IMR-90 (cell line): ENCODE measurements at regions not wholly inside any gene's neighbourhood (a gene's known extent, or its start where the extent isn't known, plus 50 kb on each side); places are given as distances from the start of the nearest gene placed in this dataset.

Experiments
- ATAC-seq: fragments of 200-7000 bp; cut with Tn5 transposase; 2 replicates; pipeline ENCODE4 v1.9.1; 2020; ENCODE audit warnings: low read depth, mild to moderate bottlenecking, moderate library complexity
- BruUV-seq: library from RNA; stranded (reverse); fragments of 400-500 nt; replicated peaks from 2 replicates; lab custom pipeline; 2021; lab: Mats Ljungman, UMichigan
- CTCF ChIA-PET: fragments of 300-600 bp; formaldehyde crosslinking; extraction: SDS; loops from one replicate; lab custom pipeline; 2021; ENCODE audit warnings: antibody characterized with exemption; lab: Yijun Ruan, JAX
- POLR2A ChIA-PET: fragments of 300-600 bp; sonication (Branson Sonifier 250); formaldehyde crosslinking; loops from one replicate; lab custom pipeline; 2022; ENCODE audit warnings: antibody characterized with exemption; ENCODE audit not compliant: unreplicated experiment; lab: Charles Lee
- DNase-seq: peaks from one replicate; pipeline ENCODE4 v3.0.0; 2013
- H2AFZ ChIP-seq: replicated peaks from 2 replicates; pipeline ENCODE3; 2013; ENCODE audit warnings: low read length, mild to moderate bottlenecking; ENCODE audit not compliant: poor library complexity
- H2AK5ac ChIP-seq: 2 replicates; pipeline ENCODE4 v1.6.1; 2013; ENCODE audit warnings: low read depth, low read length, inconsistent platforms
- H2AK9ac ChIP-seq: replicated peaks from 2 replicates; pipeline ENCODE3; 2013; ENCODE audit warnings: mild to moderate bottlenecking, low read depth, low read length, moderate library complexity; ENCODE audit not compliant: poor library complexity
- H2BK120ac ChIP-seq: 2 replicates; pipeline ENCODE4 v1.6.1; 2013; ENCODE audit warnings: low read depth, low read length, inconsistent platforms
- H2BK15ac ChIP-seq: 3 replicates; pipeline ENCODE4 v1.6.1; 2013; ENCODE audit warnings: low read depth, low read length, inconsistent platforms
- H2BK20ac ChIP-seq: 2 replicates; pipeline ENCODE4 v1.6.1; 2013; ENCODE audit warnings: low read depth, mild to moderate bottlenecking, inconsistent platforms, low read length, moderate library complexity
- H2BK5ac ChIP-seq: 2 replicates; pipeline ENCODE4 v1.6.1; 2013; ENCODE audit warnings: mild to moderate bottlenecking, low read depth, low read length, inconsistent platforms; ENCODE audit not compliant: poor library complexity, severe bottlenecking
- H3K14ac ChIP-seq: replicated peaks from 2 replicates; pipeline ENCODE4 v1.6.1; 2013; ENCODE audit warnings: low read depth, low read length, inconsistent platforms
- H3K18ac ChIP-seq: 2 replicates; pipeline ENCODE4 v1.6.1; 2013; ENCODE audit warnings: low read depth, low read length, control low read depth
- H3K23ac ChIP-seq: 2 replicates; pipeline ENCODE4 v1.6.1; 2013; ENCODE audit warnings: low read depth, low read length, inconsistent platforms
- H3K27ac ChIP-seq: 2 replicates; pipeline ENCODE4 v1.5.1; 2013; ENCODE audit warnings: mild to moderate bottlenecking, control low read depth, low read length; ENCODE audit not compliant: insufficient read depth
- H3K27me3 ChIP-seq: 2 replicates; pipeline ENCODE4 v1.6.1; 2013; ENCODE audit warnings: low read length; ENCODE audit not compliant: control insufficient read depth, insufficient read depth
- H3K36me3 ChIP-seq: 2 replicates; pipeline ENCODE4 v1.6.1; 2013; ENCODE audit warnings: low read length, mixed read lengths; ENCODE audit not compliant: control insufficient read depth, insufficient read depth
- H3K4ac ChIP-seq: 2 replicates; pipeline ENCODE4 v1.6.1; 2013; ENCODE audit warnings: low read depth, low read length, inconsistent platforms
- H3K4me1 ChIP-seq: 2 replicates; pipeline ENCODE4 v1.6.1; 2013; ENCODE audit warnings: low read length, mixed read lengths; ENCODE audit not compliant: control insufficient read depth, insufficient read depth
- H3K4me2 ChIP-seq: 2 replicates; pipeline ENCODE4 v1.6.1; 2013; ENCODE audit warnings: low read depth, mild to moderate bottlenecking, control low read depth, low read length, moderate library complexity
- H3K4me3 ChIP-seq: 2 replicates; pipeline ENCODE4 v1.5.1; 2013; ENCODE audit warnings: low read depth, mild to moderate bottlenecking, control low read depth, low read length, moderate library complexity; ENCODE audit not compliant: insufficient read depth
- H3K56ac ChIP-seq: 2 replicates; pipeline ENCODE4 v1.6.1; 2013; ENCODE audit warnings: low read length, inconsistent platforms; ENCODE audit not compliant: insufficient read depth; ENCODE audit errors: extremely low read depth
- H3K79me1 ChIP-seq, 2 experiments: 2 replicates each; pipeline ENCODE4 v1.6.1; 2013; ENCODE audit warnings: low read length in 2 of 2, inconsistent platforms in 1 of 2, low read depth in 1 of 2
- H3K9ac ChIP-seq: 2 replicates; pipeline ENCODE4 v1.6.1; 2013; ENCODE audit warnings: low read depth, low read length, control low read depth
- H3K9me1 ChIP-seq: 2 replicates; pipeline ENCODE4 v1.6.1; 2013; ENCODE audit warnings: low read length, inconsistent platforms; ENCODE audit not compliant: insufficient read depth
- H3K9me3 ChIP-seq: 2 replicates; pipeline ENCODE4 v1.6.1; 2013; ENCODE audit warnings: low read length; ENCODE audit not compliant: control insufficient read depth, insufficient read depth
- H4K20me1 ChIP-seq: 2 replicates; pipeline ENCODE4 v1.6.1; 2013; ENCODE audit warnings: low read length, inconsistent platforms; ENCODE audit not compliant: insufficient read depth
- H4K5ac ChIP-seq: 2 replicates; pipeline ENCODE4 v1.6.1; 2013; ENCODE audit warnings: mild to moderate bottlenecking, low read depth, low read length, control low read depth
- H4K8ac ChIP-seq, 2 experiments: 2 replicates each; pipeline ENCODE4 v1.6.1; 2013; ENCODE audit warnings: low read depth in 2 of 2, low read length in 2 of 2, control low read depth in 1 of 2, inconsistent platforms in 1 of 2
- H4K91ac ChIP-seq: 2 replicates; pipeline ENCODE4 v1.6.1; 2013; ENCODE audit warnings: low read depth, low read length, inconsistent platforms; ENCODE audit not compliant: insufficient read depth
- CEBPB ChIP-seq: IDR thresholded peaks from 2 replicates; pipeline ENCODE4 v1.6.1; 2012; ENCODE audit warnings: low read depth, low read length, improper control_type of control experiment
- CHD1 ChIP-seq: IDR thresholded peaks from 2 replicates; pipeline ENCODE4 v1.6.1; 2012; ENCODE audit warnings: low read depth, low read length, improper control_type of control experiment
- CTCF ChIP-seq: conservative IDR thresholded peaks from 2 replicates; pipeline ENCODE4 v1.5.1; 2012; ENCODE audit warnings: mild to moderate bottlenecking, low read depth, low read length, improper control_type of control experiment
- ELK1 ChIP-seq: fragments of 150-350 bp; IDR thresholded peaks from 2 replicates; pipeline ENCODE4 v1.6.1; 2016; ENCODE audit warnings: low read depth, mild to moderate bottlenecking, low read length, moderate library complexity, borderline replicate concordance
- FOS ChIP-seq: fragments of 150-350 bp; IDR thresholded peaks from 2 replicates; pipeline ENCODE4 v1.6.1; 2016; ENCODE audit warnings: low read depth, low read length
- MAFK ChIP-seq: IDR thresholded peaks from 2 replicates; pipeline ENCODE4 v1.6.1; 2012; ENCODE audit warnings: low read depth, low read length, improper control_type of control experiment
- MAZ ChIP-seq: IDR thresholded peaks from 2 replicates; pipeline ENCODE4 v1.6.1; 2012; ENCODE audit warnings: low read depth, mild to moderate bottlenecking, low read length, improper control_type of control experiment, moderate library complexity, borderline replicate concordance
- MXI1 ChIP-seq: IDR thresholded peaks from 2 replicates; pipeline ENCODE4 v1.6.1; 2012; ENCODE audit warnings: low read depth, mild to moderate bottlenecking, low read length, moderate library complexity, borderline replicate concordance
- NFE2L2 ChIP-seq: fragments of 150-350 bp; IDR thresholded peaks from 2 replicates; pipeline ENCODE4 v1.6.1; 2016; ENCODE audit warnings: low read depth, mild to moderate bottlenecking, low read length
- POLR2A ChIP-seq: IDR thresholded peaks from 2 replicates; pipeline ENCODE4 v1.6.1; 2012; ENCODE audit warnings: mild to moderate bottlenecking, low read depth, low read length
- RAD21 ChIP-seq: IDR thresholded peaks from 2 replicates; pipeline ENCODE4 v1.6.1; 2012; ENCODE audit warnings: low read length, improper control_type of control experiment
- RCOR1 ChIP-seq: IDR thresholded peaks from 2 replicates; pipeline ENCODE4 v1.6.1; 2012; ENCODE audit warnings: mild to moderate bottlenecking, low read length, improper control_type of control experiment; ENCODE audit not compliant: insufficient replicate concordance
- RFX5 ChIP-seq: IDR thresholded peaks from 2 replicates; pipeline ENCODE4 v1.8.0; 2012; ENCODE audit warnings: low read depth, mild to moderate bottlenecking, low read length, moderate library complexity
- SMC3 ChIP-seq: fragments of 150-350 bp; IDR thresholded peaks from 2 replicates; pipeline ENCODE4 v1.6.1; 2016; ENCODE audit warnings: low read depth, mild to moderate bottlenecking, antibody characterized with exemption, low read length, moderate library complexity
- WGBS, 2 experiments: methylation state at CpG; one replicate each; pipeline versions ENCODE4 v1.1.5 to v1.1.7; 2013; ENCODE audit warnings: missing lambda C conversion rate in 2 of 2; ENCODE audit not compliant: insufficient read length in 1 of 2; ENCODE audit errors: extremely low coverage in 2 of 2; 5-methylcytosine and 5-hydroxymethylcytosine counted together
- dilution Hi-C: fragments of 300-500 bp; cut with HindIII; formaldehyde crosslinking; loops from one replicate; pipeline ENCODE4 v1.14.3; 2018; ENCODE audit warnings: low sequenced_read_pairs; ENCODE audit not compliant: unreplicated experiment
- in situ Hi-C: fragments of 300-500 bp; cut with MboI; formaldehyde crosslinking; loops from 3 replicates; pipeline ENCODE4 v1.14.3; 2019; ENCODE audit warnings: low sequenced_read_pairs, inconsistent platforms, mixed read lengths
- intact Hi-C: fragments of 100-400 bp; cut with micrococcal nuclease; formaldehyde crosslinking; loops from 2 replicates; pipeline ENCODE4 v1.10.0; 2022

- Histone ChIP-seq H3K4me3 (no peak overlapping the region), H2BK5ac (no peak overlapping the region), H3K14ac (no peak overlapping the region), H4K20me1 (no peaks in the 10 kb centered on the region), H2AK5ac (no peak overlapping the region), H3K79me1 (no peaks in the 10 kb centered on the region), H3K56ac (no peak overlapping the region), H2AK9ac (no peak overlapping the region), H3K36me3 (no peaks in the 10 kb centered on the region), H4K8ac (no peak overlapping the region), H2BK15ac (no peak overlapping the region), H3K4me1 (no peaks in the 10 kb centered on the region), H2BK120ac (no peak overlapping the region), H3K9ac (no peak overlapping the region), H3K9me1 (no peaks in the 10 kb centered on the region), H4K5ac (no peak overlapping the region), H3K27me3 (no peaks in the 10 kb centered on the region), H3K27ac (no peak overlapping the region), H2AFZ (no peak overlapping the region), H2BK20ac (no peak overlapping the region), H3K23ac (no peak overlapping the region), H3K4ac (no peak overlapping the region), H4K91ac (no peak overlapping the region), H3K4me2 (no peak overlapping the region), H3K18ac (no peak overlapping the region), H3K9me3 (peaks cover 40% of the 10 kb centered on the region)
- 83% methylated on average over 2 of the region's 7 CpGs; no CpG with 5 or more reads in 1 of the 2 experiments for WGBS, 2 experiments
- dilution Hi-C loops, result no loop called here
- TF ChIP-seq MXI1 (no peak), CEBPB (no peak), ELK1 (no peak), FOS (no peak), RCOR1 (no peak), RFX5 (no peak), MAZ (no peak), CHD1 (no peak), POLR2A (no peak), SMC3 (no peak), CTCF (no peak), RAD21 (no peak), MAFK (no peak), NFE2L2 (no peak)
- in situ Hi-C loops, result no loop called here
- ATAC-seq, result no peak
- intact Hi-C loops, result no loop called here
- BruUV-seq, result no TSS peak
- CTCF ChIA-PET, result no interaction called here
- POLR2A ChIA-PET, result no interaction called here
- DNase-seq, result no peak
Observed at GRCh38 chr10:131451407-131452015, 140.0 kb upstream of the TCERG1L start.
